ENCODE measurements at regions not wholly inside any gene's neighbourhood (a gene's known extent, or its start where the extent isn't known, plus 50 kb on each side); places are given as distances from the start of the nearest gene placed in this dataset.
A peak's percentile ranks its signal among the peaks of the same experiment; 100 is the strongest.

GRCh38 chr12:19780460-19780859 lies 341.2 kb downstream of the AEBP2 start:
- intact Hi-C loops (cut with micrococcal nuclease), result no loop called here
- Mint-ChIP-seq H3K27ac (no peak overlapping the region), H3K27me3 (peaks cover 1 to 6% of the 10 kb centered on the region in 2 donors), H3K36me3 (no peaks in the 10 kb centered on the region), H3K4me1 (no peaks in the 10 kb centered on the region), H3K4me3 (no peak overlapping the region), H3K9me3 (peaks cover 0 to 9% (median 3%) of the 10 kb centered on the region in 8 donors)
- Histone ChIP-seq H3K27ac (ENCODE audit: low read depth, low read length) (no peak overlapping the region), H3K4me3 (ENCODE audit: low read length in 2 of 2) (no peak overlapping the region), H3K4me1 (ENCODE audit: insufficient read depth, low read length) (no peaks in the 10 kb centered on the region), H3K36me3 (ENCODE audit: insufficient read depth, low read length) (no peaks in the 10 kb centered on the region), H3K27me3 (ENCODE audit: insufficient read depth, low read length) (no peaks in the 10 kb centered on the region), H3K9me3 (ENCODE audit: control insufficient read depth in 1 of 2, low read length in 2 of 2) (no peaks in the 10 kb centered on the region)
- ChIA-PET POLR2A (ENCODE audit: partially characterized antibody) (no interaction called here), CTCF (ENCODE audit: partially characterized antibody) (no interaction called here)
- DNase-seq, result no peak

DNA sequence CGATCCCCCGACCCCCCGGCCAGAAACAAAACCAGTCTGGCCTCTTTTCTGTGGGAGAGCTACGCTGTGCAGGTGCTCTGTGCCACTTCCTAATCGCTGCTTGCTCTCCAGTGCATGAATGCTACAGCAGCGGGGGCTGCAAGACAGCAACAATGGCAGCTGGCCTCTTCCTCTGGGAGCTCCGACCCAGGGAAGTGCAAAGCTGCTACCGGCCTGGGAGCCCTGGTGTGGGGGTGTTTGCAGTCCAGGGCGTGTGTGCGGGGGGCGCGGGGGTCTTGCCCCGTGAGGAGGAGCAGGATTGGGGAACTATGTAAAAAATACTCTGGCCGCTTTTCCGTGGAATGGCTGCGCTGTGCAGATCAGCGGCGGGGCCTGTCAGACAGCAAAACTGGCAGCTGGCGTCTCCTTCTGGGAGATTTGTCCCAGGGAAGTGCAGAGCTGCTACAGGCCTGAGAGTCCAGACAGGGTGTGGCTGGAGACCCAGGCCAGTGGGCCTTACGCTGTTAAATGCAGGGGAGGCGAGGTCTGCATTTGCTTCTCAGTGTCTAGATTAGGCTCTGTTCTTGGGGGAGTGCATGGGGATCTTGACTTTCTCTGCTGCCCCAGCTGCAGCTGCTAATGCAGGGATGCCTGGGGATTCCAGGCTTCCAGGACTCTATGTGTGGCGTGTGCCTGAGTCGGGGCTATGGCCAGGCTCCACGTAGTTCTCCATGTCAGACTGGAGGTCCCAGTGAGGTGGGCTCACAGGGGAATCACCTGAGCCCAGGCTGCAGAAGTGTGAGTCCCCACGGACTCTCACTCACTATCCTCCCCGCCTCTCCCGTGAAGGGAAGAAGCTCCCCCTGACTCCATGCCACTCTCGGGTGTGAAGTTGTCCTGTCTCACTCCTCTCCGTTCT lies 344.5 kb downstream of the AEBP2 start:
- Histone ChIP-seq H3K4me1 (ENCODE audit: insufficient read depth, low read length) (no peaks in the 10 kb centered on the region), H3K4me3 (ENCODE audit: low read length in 2 of 2) (no peak overlapping the region), H3K36me3 (ENCODE audit: insufficient read depth, low read length) (no peaks in the 10 kb centered on the region), H3K9me3 (ENCODE audit: control insufficient read depth in 1 of 2, low read length in 2 of 2) (no peaks in the 10 kb centered on the region), H3K27me3 (ENCODE audit: insufficient read depth, low read length) (no peaks in the 10 kb centered on the region), H3K27ac (ENCODE audit: low read depth, low read length) (no peak overlapping the region)
- Mint-ChIP-seq H3K27me3 (peaks cover 1 to 6% of the 10 kb centered on the region in 2 donors), H3K4me1 (no peaks in the 10 kb centered on the region), H3K4me3 (no peak overlapping the region), H3K9me3 (peaks cover 2 to 19% (median 5%) of the 10 kb centered on the region in 8 donors), H3K27ac (peak overlapping the region in 1 of 7 donors; percentile 27), H3K36me3 (no peaks in the 10 kb centered on the region)
- CTCF ChIA-PET (ENCODE audit: partially characterized antibody), result no interaction called here
- intact Hi-C loops (cut with micrococcal nuclease), result no loop called here
- DNase-seq, result no peak
- POLR2A ChIA-PET (ENCODE audit: partially characterized antibody), result no interaction called here

DNA sequence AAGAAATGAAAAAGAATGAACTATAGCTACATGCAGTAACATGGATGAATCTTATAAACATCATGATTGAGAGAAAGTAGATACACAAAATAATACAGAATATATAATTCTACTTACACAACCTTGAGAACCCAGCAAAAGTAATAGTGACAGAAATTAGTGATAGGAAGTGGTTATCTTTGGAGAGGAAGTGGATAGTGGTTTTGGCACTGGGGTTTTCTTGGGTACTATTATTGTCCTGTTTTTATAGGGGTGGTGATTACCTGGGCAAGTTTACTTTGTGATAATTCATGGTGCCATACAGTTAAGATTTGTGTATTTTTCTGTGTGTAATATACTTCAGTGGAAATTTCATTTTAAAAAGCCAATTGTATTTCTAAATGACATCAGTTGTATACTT lies 352.7 kb downstream of the AEBP2 start:
- CTCF ChIA-PET (ENCODE audit: partially characterized antibody), result no interaction called here
- H3K4me1 Mint-ChIP-seq, result peaks cover 17 to 29% (median 23%) of the 10 kb centered on the region in 4 donors
- peak overlapping the region in 7 of 8 donors; percentile 1 to 78 (median 59) for H3K4me3 Mint-ChIP-seq
- intact Hi-C loops (cut with micrococcal nuclease), result no loop called here
- H3K9me3 Mint-ChIP-seq, result peaks cover 0 to 9% (median 3%) of the 10 kb centered on the region in 8 donors
- POLR2A ChIA-PET (ENCODE audit: partially characterized antibody), result no interaction called here
- H3K36me3 Mint-ChIP-seq, result no peaks in the 10 kb centered on the region
- Histone ChIP-seq H3K27me3 (ENCODE audit: insufficient read depth, low read length) (no peaks in the 10 kb centered on the region), H3K9me3 (ENCODE audit: control insufficient read depth in 1 of 2, low read length in 2 of 2) (no peaks in the 10 kb centered on the region), H3K27ac (ENCODE audit: low read depth, low read length) (no peak overlapping the region), H3K4me1 (ENCODE audit: insufficient read depth, low read length) (peaks cover 17% of the 10 kb centered on the region), H3K4me3 (ENCODE audit: low read length in 2 of 2) (no peak overlapping the region), H3K36me3 (ENCODE audit: insufficient read depth, low read length) (no peaks in the 10 kb centered on the region)
- peak overlapping the region in 2 of 7 donors; percentile 9 to 32 for H3K27ac Mint-ChIP-seq
- no peaks in the 10 kb centered on the region for H3K27me3 Mint-ChIP-seq
- peak in 4 of 5 donors; percentile 21 to 42 (median 29) for DNase-seq

DNA sequence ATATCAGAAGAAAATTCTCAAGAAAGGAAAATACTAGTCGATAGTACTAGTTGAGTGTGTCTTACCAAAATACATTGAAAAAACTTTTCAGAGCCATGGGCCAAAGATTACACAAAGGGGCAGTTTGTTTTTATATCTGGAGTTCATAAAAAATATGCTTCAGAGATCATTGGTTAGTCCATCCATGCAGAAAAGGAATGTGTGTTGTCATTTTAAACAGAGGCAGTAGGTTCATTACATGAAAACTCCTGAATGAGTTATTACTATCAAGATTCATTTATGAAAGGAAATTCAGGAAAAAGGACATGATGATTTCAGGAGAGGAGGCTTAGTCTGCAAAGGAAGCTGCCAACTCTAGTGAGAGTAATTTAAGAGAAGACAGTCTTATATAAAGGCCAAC lies 354.8 kb downstream of the AEBP2 start:
- H3K9me3 ChIP-seq (ENCODE audit: control insufficient read depth in 1 of 2, low read length in 2 of 2), result no peaks in the 10 kb centered on the region
- no peak for DNase-seq
- H3K27me3 Mint-ChIP-seq, result no peaks in the 10 kb centered on the region
- H3K4me3 Mint-ChIP-seq, result no peak overlapping the region
- H3K27ac ChIP-seq (ENCODE audit: low read depth, low read length), result no peak overlapping the region
- peaks cover 17 to 29% (median 24%) of the 10 kb centered on the region in 4 donors for H3K4me1 Mint-ChIP-seq
- H3K36me3 Mint-ChIP-seq, result no peaks in the 10 kb centered on the region
- H3K4me3 ChIP-seq (ENCODE audit: low read length in 2 of 2), result no peak overlapping the region
- H3K4me1 ChIP-seq (ENCODE audit: insufficient read depth, low read length), result peaks cover 17% of the 10 kb centered on the region
- ChIA-PET CTCF (ENCODE audit: partially characterized antibody) (no interaction called here), POLR2A (ENCODE audit: partially characterized antibody) (no interaction called here)
- no peak overlapping the region for H3K27ac Mint-ChIP-seq
- no peaks in the 10 kb centered on the region for H3K36me3 ChIP-seq (ENCODE audit: insufficient read depth, low read length)
- intact Hi-C loops (cut with micrococcal nuclease), result no loop called here
- H3K9me3 Mint-ChIP-seq, result peaks cover 0 to 4% (median 0%) of the 10 kb centered on the region in 8 donors
- H3K27me3 ChIP-seq (ENCODE audit: insufficient read depth, low read length), result no peaks in the 10 kb centered on the region

- Mint-ChIP-seq H3K36me3 (no peaks in the 10 kb centered on the region), H3K4me1 (peaks cover 5 to 13% (median 11%) of the 10 kb centered on the region in 4 donors), H3K4me3 (no peak overlapping the region), H3K27me3 (peaks cover 2 to 3% of the 10 kb centered on the region in 2 donors), H3K9me3 (peaks cover 0 to 7% (median 0%) of the 10 kb centered on the region in 8 donors), H3K27ac (no peak overlapping the region)
- Histone ChIP-seq H3K36me3 (ENCODE audit: insufficient read depth, low read length) (no peaks in the 10 kb centered on the region), H3K4me1 (ENCODE audit: insufficient read depth, low read length) (peaks cover 8% of the 10 kb centered on the region), H3K27ac (ENCODE audit: low read depth, low read length) (no peak overlapping the region), H3K9me3 (ENCODE audit: control insufficient read depth in 1 of 2, low read length in 2 of 2) (no peaks in the 10 kb centered on the region), H3K4me3 (ENCODE audit: low read length in 2 of 2) (no peak overlapping the region), H3K27me3 (ENCODE audit: insufficient read depth, low read length) (no peaks in the 10 kb centered on the region)
- intact Hi-C loops (cut with micrococcal nuclease), result no loop called here
- ChIA-PET POLR2A (ENCODE audit: partially characterized antibody) (no interaction called here), CTCF (ENCODE audit: partially characterized antibody) (no interaction called here)
- DNase-seq, result no peak
These were observed 359.9 kb downstream of the AEBP2 start for GRCh38 chr12:19799216-19799615.

DNA sequence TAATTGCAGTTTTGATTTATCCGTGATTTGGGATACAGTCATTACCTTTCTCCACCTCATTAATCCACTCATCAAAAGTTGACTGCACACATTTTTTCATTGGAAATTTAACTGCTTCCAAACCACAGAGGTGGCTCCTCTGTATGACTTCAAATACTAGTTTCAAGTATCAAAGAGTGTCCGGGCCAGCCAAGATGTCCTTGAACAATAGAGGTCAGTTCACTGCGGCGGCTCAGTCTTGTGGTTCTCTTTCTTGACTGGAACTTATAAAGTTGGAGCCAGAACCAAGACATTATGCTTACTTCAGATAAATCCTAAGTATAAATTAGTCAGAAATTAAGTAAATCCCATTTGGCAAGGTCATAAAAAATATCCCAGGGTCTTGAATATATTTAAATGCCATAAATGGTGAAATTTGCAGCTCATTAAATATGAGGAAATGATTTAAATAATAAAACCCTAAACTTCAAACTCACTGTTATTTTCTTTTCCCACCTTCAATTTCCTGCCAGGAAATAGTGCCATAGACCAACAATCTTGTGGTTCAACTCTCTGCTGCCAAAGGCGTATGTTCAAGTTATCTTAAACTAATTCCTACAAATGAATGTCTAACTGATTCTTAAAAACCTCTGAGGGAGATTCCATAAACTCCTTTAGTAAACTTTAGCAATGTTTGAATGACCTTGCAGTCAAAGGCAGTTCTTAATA lies 360.8 kb downstream of the AEBP2 start:
- intact Hi-C loops (cut with micrococcal nuclease), result no loop called here
- no peak for DNase-seq
- Mint-ChIP-seq H3K4me1 (peaks cover 5 to 13% (median 11%) of the 10 kb centered on the region in 4 donors), H3K4me3 (peak overlapping the region in 2 of 8 donors; percentile 19 to 29), H3K27ac (peak overlapping the region in 1 of 7 donors; percentile 38), H3K27me3 (peaks cover 2 to 3% of the 10 kb centered on the region in 2 donors), H3K9me3 (peaks cover 0 to 7% (median 0%) of the 10 kb centered on the region in 8 donors), H3K36me3 (no peaks in the 10 kb centered on the region)
- Histone ChIP-seq H3K27me3 (ENCODE audit: insufficient read depth, low read length) (no peaks in the 10 kb centered on the region), H3K9me3 (ENCODE audit: control insufficient read depth in 1 of 2, low read length in 2 of 2) (no peaks in the 10 kb centered on the region), H3K36me3 (ENCODE audit: insufficient read depth, low read length) (no peaks in the 10 kb centered on the region), H3K27ac (ENCODE audit: low read depth, low read length) (no peak overlapping the region), H3K4me1 (ENCODE audit: insufficient read depth, low read length) (peaks cover 8% of the 10 kb centered on the region), H3K4me3 (ENCODE audit: low read length in 2 of 2) (no peak overlapping the region)
- ChIA-PET CTCF (ENCODE audit: partially characterized antibody) (no interaction called here), POLR2A (ENCODE audit: partially characterized antibody) (no interaction called here)

- ChIA-PET CTCF (ENCODE audit: partially characterized antibody) (no interaction called here), POLR2A (ENCODE audit: partially characterized antibody) (no interaction called here)
- Mint-ChIP-seq H3K4me3 (no peak overlapping the region), H3K4me1 (peaks cover 5 to 13% (median 11%) of the 10 kb centered on the region in 4 donors), H3K27ac (no peak overlapping the region), H3K36me3 (no peaks in the 10 kb centered on the region), H3K9me3 (peaks cover 0 to 7% (median 0%) of the 10 kb centered on the region in 8 donors), H3K27me3 (peaks cover 2 to 3% of the 10 kb centered on the region in 2 donors)
- no peak overlapping the region for H3K27ac ChIP-seq (ENCODE audit: low read depth, low read length)
- no peaks in the 10 kb centered on the region for H3K27me3 ChIP-seq (ENCODE audit: insufficient read depth, low read length)
- peaks cover 8% of the 10 kb centered on the region for H3K4me1 ChIP-seq (ENCODE audit: insufficient read depth, low read length)
- H3K9me3 ChIP-seq (ENCODE audit: control insufficient read depth in 1 of 2, low read length in 2 of 2), result no peaks in the 10 kb centered on the region
- H3K36me3 ChIP-seq (ENCODE audit: insufficient read depth, low read length), result no peaks in the 10 kb centered on the region
- no peak overlapping the region for H3K4me3 ChIP-seq (ENCODE audit: low read length in 2 of 2)
- intact Hi-C loops (cut with micrococcal nuclease), result no loop called here
- no peak for DNase-seq
These were observed 361.6 kb downstream of the AEBP2 start for GRCh38 chr12:19800884-19801283.

Measured in CD4-positive, alpha-beta memory T cell (primary cell).